ENCODE measurements at regions not wholly inside any gene's neighbourhood (a gene's known extent, or its start where the extent isn't known, plus 50 kb on each side); places are given as distances from the start of the nearest gene placed in this dataset.

DNA sequence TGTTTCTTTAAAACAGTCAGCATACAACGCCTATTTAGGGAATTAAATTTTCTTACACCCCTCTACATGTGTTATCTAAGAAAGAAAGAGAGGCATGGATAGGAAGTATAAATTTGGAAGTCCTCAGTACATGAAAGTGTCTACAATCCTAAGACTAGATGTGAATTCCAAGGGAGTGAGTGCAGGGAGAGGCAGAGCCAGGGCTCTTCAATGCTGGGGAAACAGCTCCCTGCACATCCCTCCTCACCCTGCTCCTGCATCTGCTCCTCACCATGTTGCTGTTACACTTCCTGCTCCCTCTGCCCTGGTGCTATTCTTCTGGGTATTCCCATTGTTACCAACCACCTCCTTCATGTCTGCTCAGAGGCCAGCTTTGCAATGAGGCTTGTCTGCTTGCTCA lies 229.1 kb upstream of the AKR1E2 start:
- TF ChIP-seq POLR2A (IDR thresholded peaks at IDR 0.05; ENCODE audit: low read depth, low read length) (no peak), TAF1 (IDR thresholded peaks at IDR 0.05; ENCODE audit: borderline replicate concordance, low read depth, low read length) (no peak)

All from GM12892 (cell line).